ACC112 (cell line): ENCODE measurements at regions not wholly inside any gene's neighbourhood (a gene's known extent, or its start where the extent isn't known, plus 50 kb on each side); places are given as distances from the start of the nearest gene placed in this dataset.
A peak's percentile ranks its signal among the peaks of the same experiment; 100 is the strongest.

ENCODE experiments used
- H2AFZ ChIP-seq: fragments of 200-600 bp; sonication (generic); one replicate; pipeline ENCODE4 v1.6.0; 2017; ENCODE audit warnings: antibody characterized with exemption, low read length; ENCODE audit not compliant: unreplicated experiment
- H3K27ac ChIP-seq: fragments of 200-600 bp; sonication (generic); 2 replicates; pipeline ENCODE4 v1.5.1; 2014; ENCODE audit warnings: low read depth, mild to moderate bottlenecking, antibody characterized with exemption, low read length, moderate library complexity
- H3K27me3 ChIP-seq: fragments of 200-600 bp; sonication (generic); 2 replicates; pipeline ENCODE4 v1.6.1; 2014; ENCODE audit warnings: mild to moderate bottlenecking, antibody characterized with exemption, low read length, moderate library complexity, mixed read lengths; ENCODE audit not compliant: insufficient read depth
- H3K36me3 ChIP-seq: fragments of 200-600 bp; sonication (generic); 2 replicates; pipeline ENCODE4 v1.6.1; 2016; ENCODE audit warnings: mild to moderate bottlenecking, antibody characterized with exemption, low read length, moderate library complexity, mixed read lengths; ENCODE audit not compliant: insufficient read depth
- H3K4me1 ChIP-seq: fragments of 200-600 bp; sonication (generic); one replicate; pipeline ENCODE4 v1.6.1; 2016; ENCODE audit warnings: low read length, mixed read lengths; ENCODE audit not compliant: insufficient read depth, unreplicated experiment, control insufficient read depth
- H3K4me3 ChIP-seq: fragments of 200-600 bp; sonication (generic); 2 replicates; pipeline ENCODE4 v1.5.1; 2014; ENCODE audit warnings: mild to moderate bottlenecking, low read depth, low read length
- H3K79me2 ChIP-seq: fragments of 200-600 bp; sonication (generic); one replicate; pipeline ENCODE4 v1.6.0; 2016; ENCODE audit warnings: low read length; ENCODE audit not compliant: control insufficient read depth, unreplicated experiment, insufficient read depth

DNA sequence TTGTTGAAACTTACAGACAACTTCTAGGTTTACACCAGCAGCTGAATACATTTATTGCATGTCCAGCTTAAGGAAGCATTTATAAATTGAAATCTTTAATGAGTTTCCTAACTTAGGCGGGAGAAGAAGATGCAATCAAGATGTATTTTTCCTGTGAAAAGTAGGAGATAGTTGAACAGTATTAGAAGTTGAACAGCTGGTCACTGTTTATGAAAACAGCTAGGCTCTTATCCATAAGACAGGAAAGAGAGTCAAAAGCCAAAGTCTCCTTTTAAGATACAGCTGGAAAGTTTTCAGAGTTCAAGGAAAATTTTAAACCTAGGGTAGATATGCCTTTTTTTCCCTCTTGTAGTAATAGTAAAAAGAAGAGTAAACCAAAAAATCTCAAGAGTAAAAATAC lies 236.1 kb upstream of the FERD3L start:
- H3K4me3 ChIP-seq, result no peak overlapping the region
- H3K27ac ChIP-seq, result no peak overlapping the region
- H3K36me3 ChIP-seq, result no peaks in the 10 kb centered on the region
- no peaks in the 10 kb centered on the region for H3K79me2 ChIP-seq
- peaks cover 17% of the 10 kb centered on the region for H3K4me1 ChIP-seq
- H3K27me3 ChIP-seq, result no peaks in the 10 kb centered on the region
- no peak overlapping the region for H2AFZ ChIP-seq

DNA sequence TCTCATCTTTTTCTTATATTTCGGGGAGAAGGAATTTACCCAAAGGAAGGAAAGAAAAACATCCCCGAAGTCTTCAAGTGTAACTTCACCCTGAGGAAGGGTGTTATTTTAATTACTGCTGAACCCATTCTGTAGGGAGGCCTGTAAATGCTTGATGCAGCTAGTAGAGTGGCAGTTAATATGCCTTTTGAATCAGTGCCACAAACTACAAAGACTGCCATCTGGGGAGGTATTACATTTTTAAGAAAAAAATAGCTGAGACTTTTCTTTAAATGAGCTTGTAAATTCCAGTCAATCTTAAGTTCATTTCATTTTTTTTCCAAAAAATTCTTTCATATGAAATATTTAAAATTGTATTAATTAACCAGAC lies 233.1 kb upstream of the FERD3L start:
- Histone ChIP-seq H3K4me3 (no peak overlapping the region), H3K36me3 (no peaks in the 10 kb centered on the region), H3K79me2 (no peaks in the 10 kb centered on the region), H3K27me3 (no peaks in the 10 kb centered on the region), H2AFZ (peak overlapping the region; percentile 28), H3K27ac (no peak overlapping the region), H3K4me1 (peaks cover 17% of the 10 kb centered on the region)

DNA sequence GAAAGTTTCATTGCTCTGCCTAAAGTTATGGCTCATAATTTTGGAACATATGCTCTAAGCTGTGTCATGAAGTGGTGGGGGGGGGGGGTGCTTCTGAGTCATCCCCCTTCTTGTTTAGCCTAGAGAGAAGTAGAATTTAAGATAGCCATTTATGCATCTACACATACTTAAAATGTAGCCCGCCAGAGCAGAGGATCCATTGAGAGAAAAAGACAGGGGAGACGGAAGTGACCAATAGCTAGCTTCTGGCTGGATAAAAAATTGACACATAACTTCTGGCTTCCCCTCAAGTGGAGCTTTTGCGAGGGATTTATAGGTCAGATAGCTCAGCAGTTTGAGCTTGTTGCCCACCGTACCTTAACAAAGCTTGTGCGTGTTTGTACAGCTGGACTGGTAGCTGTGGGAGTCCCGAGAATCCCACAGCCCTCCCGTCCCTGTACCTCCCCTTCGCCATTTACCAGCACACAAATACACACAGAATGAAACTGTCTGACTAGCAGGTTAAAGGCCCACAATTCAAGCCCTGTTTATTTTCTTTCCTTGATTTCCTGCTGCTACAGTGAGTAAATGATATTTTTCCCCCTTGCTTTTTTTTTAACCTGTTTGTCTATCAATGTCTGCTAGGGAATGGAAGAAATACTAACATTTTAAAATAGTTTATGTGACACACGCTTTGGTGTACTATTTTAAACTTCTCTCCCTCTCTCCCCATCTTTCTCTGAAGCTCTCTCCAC lies 232.6 kb upstream of the FERD3L start:
- Histone ChIP-seq H3K79me2 (no peaks in the 10 kb centered on the region), H3K4me3 (no peak overlapping the region), H3K4me1 (peaks cover 17% of the 10 kb centered on the region), H2AFZ (peak overlapping the region; percentile 70), H3K36me3 (no peaks in the 10 kb centered on the region), H3K27ac (no peak overlapping the region), H3K27me3 (no peaks in the 10 kb centered on the region)

DNA sequence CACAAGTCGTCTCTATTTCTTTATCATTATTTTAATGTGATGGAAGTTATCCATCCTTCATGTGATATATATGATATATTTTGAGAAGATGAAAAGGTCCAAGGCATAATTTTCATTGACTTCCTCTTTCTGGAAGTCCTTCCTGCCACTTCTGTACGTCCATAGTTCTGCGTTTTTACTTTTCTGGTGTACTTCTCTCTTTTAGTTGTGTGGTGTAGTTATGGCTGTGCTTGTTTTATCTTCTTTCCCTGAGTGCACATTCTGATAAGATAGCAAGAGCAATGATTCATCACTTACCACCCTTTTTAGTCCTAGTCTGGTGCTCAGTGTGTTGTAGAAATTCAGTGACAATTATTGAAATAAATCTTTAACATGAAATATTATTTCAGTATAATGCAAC lies 231.3 kb upstream of the FERD3L start:
- Histone ChIP-seq H3K79me2 (no peaks in the 10 kb centered on the region), H3K27ac (no peak overlapping the region), H3K4me1 (peaks cover 17% of the 10 kb centered on the region), H3K27me3 (no peaks in the 10 kb centered on the region), H3K36me3 (no peaks in the 10 kb centered on the region), H2AFZ (peak overlapping the region; percentile 70), H3K4me3 (no peak overlapping the region)

DNA sequence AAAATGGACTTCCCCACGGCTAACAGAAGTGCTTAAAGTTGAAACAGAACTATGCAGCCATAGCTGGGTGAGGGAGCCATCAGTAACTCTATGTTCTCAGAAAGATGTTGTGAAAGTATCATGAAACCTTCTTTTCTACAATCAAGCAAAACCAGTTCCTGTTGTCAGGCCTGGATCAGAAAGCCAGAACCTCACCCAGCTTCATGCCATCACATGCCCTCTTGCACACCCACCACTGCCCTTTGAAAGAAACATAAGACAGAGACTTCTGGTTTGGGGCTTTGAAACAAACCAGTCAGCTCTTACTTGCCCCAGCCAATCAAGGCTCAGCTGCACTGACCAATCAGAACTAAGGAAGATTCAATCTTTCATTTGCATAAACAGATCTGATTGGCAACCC lies 230.8 kb upstream of the FERD3L start:
- Histone ChIP-seq H2AFZ (no peak overlapping the region), H3K36me3 (no peaks in the 10 kb centered on the region), H3K4me1 (peaks cover 17% of the 10 kb centered on the region), H3K27me3 (no peaks in the 10 kb centered on the region), H3K79me2 (no peaks in the 10 kb centered on the region), H3K4me3 (no peak overlapping the region), H3K27ac (no peak overlapping the region)

DNA sequence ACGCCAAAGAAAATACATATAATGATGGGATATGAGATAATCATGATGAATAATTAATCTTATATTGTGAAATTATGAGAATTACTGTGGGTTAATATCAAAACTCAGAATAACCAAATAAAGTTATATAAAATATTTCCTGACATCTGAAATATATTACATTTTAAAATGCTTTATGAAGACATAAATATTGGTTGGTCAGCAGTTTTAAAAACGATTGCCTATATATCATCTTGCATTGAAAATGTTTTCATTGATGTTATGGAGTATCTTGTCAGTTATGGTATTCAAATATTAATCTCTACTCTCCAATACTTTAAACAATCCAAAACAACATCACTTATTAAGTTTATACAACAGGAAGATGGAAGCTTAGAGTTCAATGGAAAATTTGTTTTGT lies 228.1 kb upstream of the FERD3L start:
- Histone ChIP-seq H3K79me2 (no peaks in the 10 kb centered on the region), H3K4me1 (peaks cover 17% of the 10 kb centered on the region), H3K27me3 (no peaks in the 10 kb centered on the region), H3K36me3 (no peaks in the 10 kb centered on the region), H2AFZ (no peak overlapping the region), H3K4me3 (no peak overlapping the region), H3K27ac (no peak overlapping the region)

DNA sequence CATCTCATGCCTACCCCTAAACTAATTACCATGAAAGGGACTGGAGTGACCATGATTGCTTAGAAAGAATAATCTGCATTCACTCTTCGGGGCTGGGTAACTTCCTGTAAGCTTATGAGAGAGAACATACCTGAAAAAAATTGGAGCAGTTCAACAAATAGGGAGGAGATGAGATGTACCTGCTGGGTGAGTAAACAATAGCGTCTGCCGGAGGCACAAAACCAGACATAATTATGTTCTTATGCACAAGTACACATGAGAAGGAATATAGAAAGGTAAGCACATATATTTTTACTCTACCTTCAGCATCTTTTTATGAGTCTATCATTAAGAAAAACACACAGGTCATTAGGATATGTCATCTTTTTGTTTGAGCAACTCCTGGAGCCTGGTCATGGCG lies 224.6 kb upstream of the FERD3L start:
- no peaks in the 10 kb centered on the region for H3K79me2 ChIP-seq
- no peak overlapping the region for H2AFZ ChIP-seq
- no peak overlapping the region for H3K27ac ChIP-seq
- H3K27me3 ChIP-seq, result no peaks in the 10 kb centered on the region
- H3K4me3 ChIP-seq, result no peak overlapping the region
- H3K36me3 ChIP-seq, result no peaks in the 10 kb centered on the region
- H3K4me1 ChIP-seq, result no peaks in the 10 kb centered on the region

DNA sequence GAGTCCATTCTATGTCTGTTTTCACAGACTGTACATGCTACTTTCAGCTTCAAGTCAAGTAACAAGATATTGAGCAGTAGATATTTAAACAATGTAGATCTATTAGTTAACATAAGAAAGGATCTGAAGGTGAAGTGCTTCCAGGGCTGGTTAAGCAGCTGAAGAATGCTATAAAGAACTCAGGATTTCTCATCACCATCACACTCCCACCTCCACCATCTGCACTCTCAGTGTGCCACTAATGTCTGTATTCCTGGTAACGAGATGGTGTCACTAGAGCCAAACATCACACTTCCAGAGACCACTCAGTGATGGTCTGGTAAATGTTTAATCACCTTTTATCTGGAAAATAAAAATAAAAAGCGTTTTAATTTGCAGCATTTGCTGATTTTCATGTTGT lies 224.0 kb upstream of the FERD3L start:
- Histone ChIP-seq H2AFZ (peak overlapping the region; percentile 19), H3K4me1 (no peaks in the 10 kb centered on the region), H3K36me3 (no peaks in the 10 kb centered on the region), H3K4me3 (no peak overlapping the region), H3K27me3 (no peaks in the 10 kb centered on the region), H3K79me2 (no peaks in the 10 kb centered on the region), H3K27ac (no peak overlapping the region)

DNA sequence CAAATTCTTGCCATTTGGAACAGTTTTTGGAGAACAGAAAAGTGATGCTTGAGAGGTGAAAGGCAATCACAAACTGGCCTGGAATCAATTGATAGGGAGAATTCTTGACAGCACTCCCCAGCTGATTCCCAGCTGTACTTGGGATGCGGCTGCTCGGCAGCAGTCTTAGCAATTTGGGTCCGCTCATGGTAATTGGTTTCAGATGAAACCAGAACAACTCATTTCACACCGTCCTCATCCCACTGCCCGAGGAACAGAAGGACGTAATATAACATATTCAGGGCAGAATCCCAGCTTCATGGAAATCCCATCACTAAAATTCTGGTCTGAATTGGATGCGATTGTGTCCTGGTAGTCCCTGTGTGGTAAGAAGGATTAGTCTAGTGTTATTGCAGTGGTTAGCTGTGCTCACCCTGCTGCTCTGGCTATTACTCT lies 223.3 kb upstream of the FERD3L start:
- peak overlapping the region; percentile 71 for H3K4me3 ChIP-seq
- no peaks in the 10 kb centered on the region for H3K4me1 ChIP-seq
- H3K27ac ChIP-seq, result no peak overlapping the region

DNA sequence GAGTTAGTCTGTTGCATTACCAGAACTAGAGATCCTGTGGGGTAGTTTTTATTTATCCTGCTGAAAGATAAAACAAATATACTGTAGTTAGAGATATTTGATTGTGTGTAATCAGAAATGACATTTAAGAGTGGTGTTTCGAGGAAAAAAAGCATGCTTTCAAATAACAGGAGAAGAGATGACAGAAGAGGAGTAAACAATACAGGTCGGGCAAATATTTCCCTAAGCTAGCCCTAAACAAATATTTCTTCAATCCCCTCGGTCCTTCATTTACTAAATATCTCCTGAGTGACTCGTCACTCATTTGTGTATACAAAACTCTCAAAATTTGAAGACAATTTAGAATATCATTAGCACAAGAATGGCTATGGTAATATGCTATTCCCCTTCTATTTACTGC lies 219.7 kb upstream of the FERD3L start:
- Histone ChIP-seq H3K79me2 (no peaks in the 10 kb centered on the region), H3K4me1 (peaks cover 4% of the 10 kb centered on the region), H3K36me3 (no peaks in the 10 kb centered on the region), H3K27ac (no peak overlapping the region), H2AFZ (no peak overlapping the region), H3K27me3 (no peaks in the 10 kb centered on the region), H3K4me3 (no peak overlapping the region)

More for the DNA sequence above, 223.3 kb upstream of the FERD3L start:
- Histone ChIP-seq H3K36me3 (no peaks in the 10 kb centered on the region), H3K27me3 (no peaks in the 10 kb centered on the region), H2AFZ (peak overlapping the region; percentile 19), H3K79me2 (no peaks in the 10 kb centered on the region)

DNA sequence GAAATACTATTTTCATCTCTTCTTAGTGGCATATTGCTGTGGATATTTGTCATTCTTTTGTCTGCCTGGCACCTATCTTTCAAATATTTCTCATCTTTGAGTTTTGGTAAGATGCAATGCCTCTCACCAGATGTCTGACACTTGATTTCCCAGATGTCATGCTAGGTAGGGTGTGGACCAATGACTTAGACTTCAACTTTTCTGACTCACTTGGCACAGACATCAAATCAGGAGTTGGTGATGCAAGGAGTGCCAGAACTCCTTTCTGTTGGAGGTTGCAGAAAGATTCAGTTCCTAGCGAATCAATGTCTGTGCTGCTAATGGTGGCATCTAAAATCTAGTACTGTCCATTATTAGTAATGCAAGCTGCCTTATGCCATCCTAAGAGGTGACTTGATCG lies 216.9 kb upstream of the FERD3L start:
- Histone ChIP-seq H3K27me3 (no peaks in the 10 kb centered on the region), H3K4me1 (peaks cover 4% of the 10 kb centered on the region), H3K36me3 (no peaks in the 10 kb centered on the region), H3K4me3 (no peak overlapping the region), H2AFZ (no peak overlapping the region), H3K27ac (no peak overlapping the region), H3K79me2 (no peaks in the 10 kb centered on the region)
